OCI-LY7 (cell line): ENCODE measurements at regions not wholly inside any gene's neighbourhood (a gene's known extent, or its start where the extent isn't known, plus 50 kb on each side); places are given as distances from the start of the nearest gene placed in this dataset.

Experiments used
- EZH2phosphoT487 ChIP-seq: fragments of 200-600 bp; sonication (generic); IDR thresholded peaks from 2 replicates; pipeline ENCODE4 v1.6.1; 2018; ENCODE audit warnings: low read depth, borderline replicate concordance, mild to moderate bottlenecking, mixed run types, antibody characterized with exemption, low read length, moderate library complexity, mixed read lengths
- TF ChIP-seq, protein P1 (sequence below): fragments of 200-600 bp; sonication (generic); conservative IDR thresholded peaks from 2 replicates; pipeline ENCODE4 v1.5.1; 2014; ENCODE audit warnings: mild to moderate bottlenecking, antibody characterized with exemption, low read length, moderate library complexity, mixed read lengths

DNA sequence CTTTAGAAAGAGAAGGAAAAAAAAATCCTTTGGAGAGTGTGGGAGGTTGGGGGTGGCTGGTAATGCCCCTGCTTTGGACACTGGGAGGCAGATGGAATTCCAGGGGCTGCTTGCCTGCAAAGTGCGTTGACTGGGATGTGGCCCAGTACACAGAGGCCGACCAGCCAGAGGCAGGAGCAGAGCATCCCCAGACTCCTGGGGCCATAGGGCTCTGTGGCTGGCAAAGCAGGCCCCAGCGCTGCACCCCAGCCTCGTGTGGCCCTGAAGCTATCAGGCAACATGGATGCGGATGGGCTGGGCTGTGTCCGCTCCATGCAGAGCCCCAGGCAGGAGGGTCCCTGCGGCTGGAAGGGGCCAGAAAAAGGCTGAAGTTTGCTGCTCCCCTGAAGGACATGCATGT lies 361.6 kb upstream of the FZD8 start:
- no peak for TF ChIP-seq EZH2phosphoT487
- TF ChIP-seq, protein P1, sequence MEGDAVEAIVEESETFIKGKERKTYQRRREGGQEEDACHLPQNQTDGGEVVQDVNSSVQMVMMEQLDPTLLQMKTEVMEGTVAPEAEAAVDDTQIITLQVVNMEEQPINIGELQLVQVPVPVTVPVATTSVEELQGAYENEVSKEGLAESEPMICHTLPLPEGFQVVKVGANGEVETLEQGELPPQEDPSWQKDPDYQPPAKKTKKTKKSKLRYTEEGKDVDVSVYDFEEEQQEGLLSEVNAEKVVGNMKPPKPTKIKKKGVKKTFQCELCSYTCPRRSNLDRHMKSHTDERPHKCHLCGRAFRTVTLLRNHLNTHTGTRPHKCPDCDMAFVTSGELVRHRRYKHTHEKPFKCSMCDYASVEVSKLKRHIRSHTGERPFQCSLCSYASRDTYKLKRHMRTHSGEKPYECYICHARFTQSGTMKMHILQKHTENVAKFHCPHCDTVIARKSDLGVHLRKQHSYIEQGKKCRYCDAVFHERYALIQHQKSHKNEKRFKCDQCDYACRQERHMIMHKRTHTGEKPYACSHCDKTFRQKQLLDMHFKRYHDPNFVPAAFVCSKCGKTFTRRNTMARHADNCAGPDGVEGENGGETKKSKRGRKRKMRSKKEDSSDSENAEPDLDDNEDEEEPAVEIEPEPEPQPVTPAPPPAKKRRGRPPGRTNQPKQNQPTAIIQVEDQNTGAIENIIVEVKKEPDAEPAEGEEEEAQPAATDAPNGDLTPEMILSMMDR: no peak
